ENCODE measurements at regions not wholly inside any gene's neighbourhood (a gene's known extent, or its start where the extent isn't known, plus 50 kb on each side); places are given as distances from the start of the nearest gene placed in this dataset.

- TF ChIP-seq, protein P1, sequence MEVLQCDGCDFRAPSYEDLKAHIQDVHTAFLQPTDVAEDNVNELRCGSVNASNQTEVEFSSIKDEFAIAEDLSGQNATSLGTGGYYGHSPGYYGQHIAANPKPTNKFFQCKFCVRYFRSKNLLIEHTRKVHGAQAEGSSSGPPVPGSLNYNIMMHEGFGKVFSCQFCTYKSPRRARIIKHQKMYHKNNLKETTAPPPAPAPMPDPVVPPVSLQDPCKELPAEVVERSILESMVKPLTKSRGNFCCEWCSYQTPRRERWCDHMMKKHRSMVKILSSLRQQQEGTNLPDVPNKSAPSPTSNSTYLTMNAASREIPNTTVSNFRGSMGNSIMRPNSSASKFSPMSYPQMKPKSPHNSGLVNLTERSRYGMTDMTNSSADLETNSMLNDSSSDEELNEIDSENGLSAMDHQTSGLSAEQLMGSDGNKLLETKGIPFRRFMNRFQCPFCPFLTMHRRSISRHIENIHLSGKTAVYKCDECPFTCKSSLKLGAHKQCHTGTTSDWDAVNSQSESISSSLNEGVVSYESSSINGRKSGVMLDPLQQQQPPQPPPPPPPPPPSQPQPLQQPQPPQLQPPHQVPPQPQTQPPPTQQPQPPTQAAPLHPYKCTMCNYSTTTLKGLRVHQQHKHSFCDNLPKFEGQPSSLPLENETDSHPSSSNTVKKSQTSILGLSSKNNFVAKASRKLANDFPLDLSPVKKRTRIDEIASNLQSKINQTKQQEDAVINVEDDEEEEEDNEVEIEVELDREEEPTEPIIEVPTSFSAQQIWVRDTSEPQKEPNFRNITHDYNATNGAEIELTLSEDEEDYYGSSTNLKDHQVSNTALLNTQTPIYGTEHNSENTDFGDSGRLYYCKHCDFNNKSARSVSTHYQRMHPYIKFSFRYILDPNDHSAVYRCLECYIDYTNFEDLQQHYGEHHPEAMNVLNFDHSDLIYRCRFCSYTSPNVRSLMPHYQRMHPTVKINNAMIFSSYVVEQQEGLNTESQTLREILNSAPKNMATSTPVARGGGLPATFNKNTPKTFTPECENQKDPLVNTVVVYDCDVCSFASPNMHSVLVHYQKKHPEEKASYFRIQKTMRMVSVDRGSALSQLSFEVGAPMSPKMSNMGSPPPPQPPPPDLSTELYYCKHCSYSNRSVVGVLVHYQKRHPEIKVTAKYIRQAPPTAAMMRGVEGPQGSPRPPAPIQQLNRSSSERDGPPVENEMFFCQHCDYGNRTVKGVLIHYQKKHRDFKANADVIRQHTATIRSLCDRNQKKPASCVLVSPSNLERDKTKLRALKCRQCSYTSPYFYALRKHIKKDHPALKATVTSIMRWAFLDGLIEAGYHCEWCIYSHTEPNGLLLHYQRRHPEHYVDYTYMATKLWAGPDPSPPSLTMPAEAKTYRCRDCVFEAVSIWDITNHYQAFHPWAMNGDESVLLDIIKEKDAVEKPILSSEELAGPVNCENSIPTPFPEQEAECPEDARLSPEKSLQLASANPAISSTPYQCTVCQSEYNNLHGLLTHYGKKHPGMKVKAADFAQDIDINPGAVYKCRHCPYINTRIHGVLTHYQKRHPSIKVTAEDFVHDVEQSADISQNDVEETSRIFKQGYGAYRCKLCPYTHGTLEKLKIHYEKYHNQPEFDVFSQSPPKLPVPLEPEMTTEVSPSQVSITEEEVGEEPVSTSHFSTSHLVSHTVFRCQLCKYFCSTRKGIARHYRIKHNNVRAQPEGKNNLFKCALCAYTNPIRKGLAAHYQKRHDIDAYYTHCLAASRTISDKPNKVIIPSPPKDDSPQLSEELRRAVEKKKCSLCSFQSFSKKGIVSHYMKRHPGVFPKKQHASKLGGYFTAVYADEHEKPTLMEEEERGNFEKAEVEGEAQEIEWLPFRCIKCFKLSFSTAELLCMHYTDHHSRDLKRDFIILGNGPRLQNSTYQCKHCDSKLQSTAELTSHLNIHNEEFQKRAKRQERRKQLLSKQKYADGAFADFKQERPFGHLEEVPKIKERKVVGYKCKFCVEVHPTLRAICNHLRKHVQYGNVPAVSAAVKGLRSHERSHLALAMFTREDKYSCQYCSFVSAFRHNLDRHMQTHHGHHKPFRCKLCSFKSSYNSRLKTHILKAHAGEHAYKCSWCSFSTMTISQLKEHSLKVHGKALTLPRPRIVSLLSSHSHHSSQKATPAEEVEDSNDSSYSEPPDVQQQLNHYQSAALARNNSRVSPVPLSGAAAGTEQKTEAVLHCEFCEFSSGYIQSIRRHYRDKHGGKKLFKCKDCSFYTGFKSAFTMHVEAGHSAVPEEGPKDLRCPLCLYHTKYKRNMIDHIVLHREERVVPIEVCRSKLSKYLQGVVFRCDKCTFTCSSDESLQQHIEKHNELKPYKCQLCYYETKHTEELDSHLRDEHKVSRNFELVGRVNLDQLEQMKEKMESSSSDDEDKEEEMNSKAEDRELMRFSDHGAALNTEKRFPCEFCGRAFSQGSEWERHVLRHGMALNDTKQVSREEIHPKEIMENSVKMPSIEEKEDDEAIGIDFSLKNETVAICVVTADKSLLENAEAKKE (CRISPR knock-in tag; IDR thresholded peaks at IDR 0.05) = no peak
- TF ChIP-seq, protein P2, sequence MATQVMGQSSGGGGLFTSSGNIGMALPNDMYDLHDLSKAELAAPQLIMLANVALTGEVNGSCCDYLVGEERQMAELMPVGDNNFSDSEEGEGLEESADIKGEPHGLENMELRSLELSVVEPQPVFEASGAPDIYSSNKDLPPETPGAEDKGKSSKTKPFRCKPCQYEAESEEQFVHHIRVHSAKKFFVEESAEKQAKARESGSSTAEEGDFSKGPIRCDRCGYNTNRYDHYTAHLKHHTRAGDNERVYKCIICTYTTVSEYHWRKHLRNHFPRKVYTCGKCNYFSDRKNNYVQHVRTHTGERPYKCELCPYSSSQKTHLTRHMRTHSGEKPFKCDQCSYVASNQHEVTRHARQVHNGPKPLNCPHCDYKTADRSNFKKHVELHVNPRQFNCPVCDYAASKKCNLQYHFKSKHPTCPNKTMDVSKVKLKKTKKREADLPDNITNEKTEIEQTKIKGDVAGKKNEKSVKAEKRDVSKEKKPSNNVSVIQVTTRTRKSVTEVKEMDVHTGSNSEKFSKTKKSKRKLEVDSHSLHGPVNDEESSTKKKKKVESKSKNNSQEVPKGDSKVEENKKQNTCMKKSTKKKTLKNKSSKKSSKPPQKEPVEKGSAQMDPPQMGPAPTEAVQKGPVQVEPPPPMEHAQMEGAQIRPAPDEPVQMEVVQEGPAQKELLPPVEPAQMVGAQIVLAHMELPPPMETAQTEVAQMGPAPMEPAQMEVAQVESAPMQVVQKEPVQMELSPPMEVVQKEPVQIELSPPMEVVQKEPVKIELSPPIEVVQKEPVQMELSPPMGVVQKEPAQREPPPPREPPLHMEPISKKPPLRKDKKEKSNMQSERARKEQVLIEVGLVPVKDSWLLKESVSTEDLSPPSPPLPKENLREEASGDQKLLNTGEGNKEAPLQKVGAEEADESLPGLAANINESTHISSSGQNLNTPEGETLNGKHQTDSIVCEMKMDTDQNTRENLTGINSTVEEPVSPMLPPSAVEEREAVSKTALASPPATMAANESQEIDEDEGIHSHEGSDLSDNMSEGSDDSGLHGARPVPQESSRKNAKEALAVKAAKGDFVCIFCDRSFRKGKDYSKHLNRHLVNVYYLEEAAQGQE (IDR thresholded peaks at IDR 0.05; ENCODE audit: unreplicated experiment) = no peak
- TF ChIP-seq EZH2 (IDR thresholded peaks at IDR 0.05; ENCODE audit: low read depth, unreplicated experiment) = no peak
- TF ChIP-seq POLR2AphosphoS5 (IDR thresholded peaks at IDR 0.05; ENCODE audit: low read depth) = no peak
- no peak for TF ChIP-seq CREB1 (CRISPR knock-in tag; IDR thresholded peaks at IDR 0.05; ENCODE audit: low read depth)
- no peak for TF ChIP-seq STAT1 (IDR thresholded peaks at IDR 0.05; ENCODE audit: unreplicated experiment)
- no peak for TF ChIP-seq JUNB (IDR thresholded peaks at IDR 0.05; ENCODE audit: unreplicated experiment)
- TF ChIP-seq ZNF114 (CRISPR knock-in tag; IDR thresholded peaks at IDR 0.05) = no peak
Observed at GRCh38 chr7:29626730-29627129, 63.1 kb downstream of the PRR15 start (continued).

Data from GM23338 (cell line).